ENCODE measurements at regions not wholly inside any gene's neighbourhood (a gene's known extent, or its start where the extent isn't known, plus 50 kb on each side); places are given as distances from the start of the nearest gene placed in this dataset.

- DNase-seq (no peak), ATAC-seq (no peak)
- H3K27me3 Mint-ChIP-seq, result peaks cover 8 to 45% (median 17%) of the 10 kb centered on the region in 5 donors
- no peak overlapping the region for H3K27ac Mint-ChIP-seq
- H3K9me3 Mint-ChIP-seq, result peaks cover 3 to 23% (median 17%) of the 10 kb centered on the region in 9 donors
- POLR2A ChIA-PET, result no interaction called here
- H3K4me1 Mint-ChIP-seq, result peaks cover 0 to 1% (median 0%) of the 10 kb centered on the region in 4 donors
- no peak overlapping the region for H3K4me3 Mint-ChIP-seq
- peaks cover 2 to 22% (median 6%) of the 10 kb centered on the region in 3 donors for H3K36me3 Mint-ChIP-seq
These were observed 247.9 kb upstream of the RTL1 start for GRCh38 chr14:101151226-101151926.

GRCh38 chr14:101151927-101152305, 248.4 kb upstream of the RTL1 start:
- POLR2A ChIA-PET, result no interaction called here
- DNase-seq (no peak), ATAC-seq (no peak)
- Mint-ChIP-seq H3K27me3 (peaks cover 10 to 49% (median 17%) of the 10 kb centered on the region in 5 donors), H3K9me3 (peaks cover 3 to 21% (median 15%) of the 10 kb centered on the region in 9 donors), H3K27ac (no peak overlapping the region), H3K4me3 (no peak overlapping the region), H3K36me3 (peaks cover 2 to 20% (median 6%) of the 10 kb centered on the region in 3 donors), H3K4me1 (peaks cover 0 to 1% (median 0%) of the 10 kb centered on the region in 4 donors)

GRCh38 chr14:101152855-101153254, 249.3 kb upstream of the RTL1 start:
- Mint-ChIP-seq H3K27ac (peak overlapping the region in 1 of 10 donors; percentile 24), H3K9me3 (peaks cover 1 to 12% (median 7%) of the 10 kb centered on the region in 9 donors), H3K4me3 (no peak overlapping the region), H3K36me3 (peaks cover 2 to 14% (median 4%) of the 10 kb centered on the region in 3 donors), H3K4me1 (peaks cover 0 to 1% (median 0%) of the 10 kb centered on the region in 4 donors), H3K27me3 (peaks cover 15 to 56% (median 17%) of the 10 kb centered on the region in 5 donors)
- DNase-seq (no peak), ATAC-seq (no peak)
- POLR2A ChIA-PET, result no interaction called here

- DNase-seq, result no peak
- Mint-ChIP-seq H3K27ac (no peak overlapping the region), H3K36me3 (peaks cover 0 to 6% (median 2%) of the 10 kb centered on the region in 3 donors), H3K4me3 (no peak overlapping the region), H3K4me1 (peaks cover 0 to 1% (median 0%) of the 10 kb centered on the region in 4 donors), H3K9me3 (peaks cover 0 to 6% (median 0%) of the 10 kb centered on the region in 9 donors), H3K27me3 (peaks cover 15 to 56% (median 19%) of the 10 kb centered on the region in 5 donors)
- no peak for ATAC-seq
- POLR2A ChIA-PET, result no interaction called here
These were observed 250.2 kb upstream of the RTL1 start for GRCh38 chr14:101153691-101154090.

GRCh38 chr14:101155575-101155974, 252.1 kb upstream of the RTL1 start:
- no peak overlapping the region for H3K4me3 Mint-ChIP-seq

GRCh38 chr14:101167428-101167827, 263.9 kb upstream of the RTL1 start:
- H3K4me3 Mint-ChIP-seq, result no peak overlapping the region
- peaks cover 7 to 26% (median 12%) of the 10 kb centered on the region in 5 donors for H3K27me3 Mint-ChIP-seq
- H3K4me1 Mint-ChIP-seq, result no peaks in the 10 kb centered on the region
- DNase-seq, result no peak
- peaks cover 8 to 45% (median 36%) of the 10 kb centered on the region in 9 donors for H3K9me3 Mint-ChIP-seq
- POLR2A ChIA-PET, result no interaction called here
- no peak for ATAC-seq
- peaks cover 2 to 32% (median 6%) of the 10 kb centered on the region in 3 donors for H3K36me3 Mint-ChIP-seq
- H3K27ac Mint-ChIP-seq, result no peak overlapping the region

More at GRCh38 chr14:101155575-101155974, 252.1 kb upstream of the RTL1 start:
- peaks cover 16 to 65% (median 20%) of the 10 kb centered on the region in 5 donors for H3K27me3 Mint-ChIP-seq
- peaks cover 0 to 6% (median 0%) of the 10 kb centered on the region in 9 donors for H3K9me3 Mint-ChIP-seq
- no peak for DNase-seq
- ATAC-seq, result no peak
- H3K36me3 Mint-ChIP-seq, result peaks cover 0 to 6% (median 2%) of the 10 kb centered on the region in 3 donors
- H3K4me1 Mint-ChIP-seq, result peaks cover 0 to 1% (median 0%) of the 10 kb centered on the region in 4 donors
- no peak overlapping the region for H3K27ac Mint-ChIP-seq
- POLR2A ChIA-PET, result no interaction called here

- Mint-ChIP-seq H3K4me1 (no peaks in the 10 kb centered on the region), H3K27me3 (peaks cover 9 to 29% (median 17%) of the 10 kb centered on the region in 5 donors), H3K36me3 (peaks cover 2 to 32% (median 6%) of the 10 kb centered on the region in 3 donors), H3K9me3 (peaks cover 8 to 45% (median 38%) of the 10 kb centered on the region in 9 donors), H3K27ac (no peak overlapping the region), H3K4me3 (no peak overlapping the region)
- POLR2A ChIA-PET, result no interaction called here
- DNase-seq, result no peak
- ATAC-seq, result no peak
These were observed 265.7 kb upstream of the RTL1 start for GRCh38 chr14:101169267-101169666.

GRCh38 chr14:101171650-101172049, 268.1 kb upstream of the RTL1 start:
- DNase-seq, result peak in 1 of 10 donors; percentile 6
- no peak for ATAC-seq
- Mint-ChIP-seq H3K36me3 (peaks cover 2 to 21% (median 5%) of the 10 kb centered on the region in 3 donors), H3K4me3 (no peak overlapping the region), H3K9me3 (peaks cover 4 to 39% (median 24%) of the 10 kb centered on the region in 9 donors), H3K4me1 (no peaks in the 10 kb centered on the region), H3K27me3 (peaks cover 7 to 26% (median 17%) of the 10 kb centered on the region in 5 donors), H3K27ac (no peak overlapping the region)
- POLR2A ChIA-PET, result no interaction called here

- Mint-ChIP-seq H3K9me3 (peaks cover 0 to 22% (median 5%) of the 10 kb centered on the region in 9 donors), H3K27me3 (peaks cover 4 to 21% (median 16%) of the 10 kb centered on the region in 5 donors), H3K36me3 (peaks cover 0 to 5% (median 0%) of the 10 kb centered on the region in 3 donors), H3K4me1 (no peaks in the 10 kb centered on the region), H3K4me3 (no peak overlapping the region), H3K27ac (no peak overlapping the region)
- no peak for ATAC-seq
- POLR2A ChIA-PET, result no interaction called here
- DNase-seq, result peak in 1 of 10 donors; percentile 3
These were observed 270.4 kb upstream of the RTL1 start for GRCh38 chr14:101173698-101174521.

GRCh38 chr14:101174522-101174838, 271.0 kb upstream of the RTL1 start:
- POLR2A ChIA-PET, result no interaction called here
- no peak for ATAC-seq
- Mint-ChIP-seq H3K4me1 (no peaks in the 10 kb centered on the region), H3K36me3 (peaks cover 0 to 5% (median 0%) of the 10 kb centered on the region in 3 donors), H3K27ac (no peak overlapping the region), H3K27me3 (peaks cover 4 to 21% (median 16%) of the 10 kb centered on the region in 5 donors), H3K4me3 (no peak overlapping the region), H3K9me3 (peaks cover 0 to 19% (median 5%) of the 10 kb centered on the region in 9 donors)
- DNase-seq, result peak in 1 of 10 donors; percentile 11

GRCh38 chr14:101174980-101175606, 271.6 kb upstream of the RTL1 start:
- ATAC-seq (no peak), DNase-seq (peak in 1 of 10 donors; percentile 11)
- peaks cover 4 to 21% (median 16%) of the 10 kb centered on the region in 5 donors for H3K27me3 Mint-ChIP-seq

GRCh38 chr14:101175731-101176534, 272.4 kb upstream of the RTL1 start:
- peak in 1 of 10 donors; percentile 13 for DNase-seq
- peaks cover 0 to 5% (median 0%) of the 10 kb centered on the region in 3 donors for H3K36me3 Mint-ChIP-seq
- peaks cover 4 to 19% (median 12%) of the 10 kb centered on the region in 5 donors for H3K27me3 Mint-ChIP-seq
- no peaks in the 10 kb centered on the region for H3K4me1 Mint-ChIP-seq
- H3K27ac Mint-ChIP-seq, result no peak overlapping the region
- H3K4me3 Mint-ChIP-seq, result no peak overlapping the region
- no peak for ATAC-seq
- POLR2A ChIA-PET, result no interaction called here
- peaks cover 0 to 16% (median 5%) of the 10 kb centered on the region in 9 donors for H3K9me3 Mint-ChIP-seq

More at GRCh38 chr14:101174980-101175606, 271.6 kb upstream of the RTL1 start:
- no peak overlapping the region for H3K27ac Mint-ChIP-seq
- H3K4me3 Mint-ChIP-seq, result no peak overlapping the region
- H3K9me3 Mint-ChIP-seq, result peaks cover 0 to 19% (median 5%) of the 10 kb centered on the region in 9 donors
- POLR2A ChIA-PET, result no interaction called here
- no peaks in the 10 kb centered on the region for H3K4me1 Mint-ChIP-seq
- H3K36me3 Mint-ChIP-seq, result peaks cover 0 to 5% (median 0%) of the 10 kb centered on the region in 3 donors

All from naive thymus-derived CD8-positive, alpha-beta T cell (primary cell).